Neutrophil (primary cell): ENCODE measurements at regions not wholly inside any gene's neighbourhood (a gene's known extent, or its start where the extent isn't known, plus 50 kb on each side); places are given as distances from the start of the nearest gene placed in this dataset.

Experiments
- H3K27ac ChIP-seq: fragments of 200-600 bp; sonication (generic); 2 replicates; pipeline ENCODE4 v1.5.1; 2016; ENCODE audit warnings: mild to moderate bottlenecking, moderate library complexity
- H3K27me3 ChIP-seq: fragments of 200-600 bp; sonication (generic); 2 replicates; pipeline ENCODE4 v1.6.0; 2016; ENCODE audit warnings: mild to moderate bottlenecking
- H3K36me3 ChIP-seq: fragments of 200-600 bp; sonication (generic); 2 replicates; pipeline ENCODE4 v1.5.1; 2017
- H3K4me1 ChIP-seq, 2 experiments: fragments of 200-600 bp in 1 of 2; sonication (generic) in 1 of 2; 1 replicate in 1 of 2; 2 replicates in 1 of 2; pipeline versions ENCODE4 v1.5.1 to v1.6.1; 2013 to 2016; ENCODE audit warnings: low read depth in 1 of 2, low read length in 1 of 2, mild to moderate bottlenecking in 1 of 2, moderate library complexity in 1 of 2; ENCODE audit not compliant: control insufficient read depth in 1 of 2, insufficient read depth in 1 of 2
- H3K4me3 ChIP-seq, 2 experiments: fragments of 200-600 bp in 1 of 2; sonication (generic) in 1 of 2; 1 replicate in 1 of 2; 2 replicates in 1 of 2; pipeline ENCODE4 v1.5.1; 2013 to 2016; ENCODE audit warnings: low read depth in 1 of 2, low read length in 1 of 2, mild to moderate bottlenecking in 1 of 2, moderate library complexity in 1 of 2
- H3K9me3 ChIP-seq: fragments of 200-600 bp; sonication (generic); 2 replicates; pipeline ENCODE4 v1.5.1; 2016
- CTCF ChIP-seq: fragments of 200-600 bp; sonication (generic); IDR thresholded peaks from 2 replicates; pipeline ENCODE4 v1.5.1; 2016; ENCODE audit warnings: antibody characterized with exemption

- Histone ChIP-seq H3K36me3 (no peaks in the 10 kb centered on the region), H3K27me3 (no peaks in the 10 kb centered on the region), H3K4me3 (no peak overlapping the region), H3K9me3 (no peaks in the 10 kb centered on the region), H3K4me1 (peaks cover 6 to 13% of the 10 kb centered on the region in 2 experiments), H3K27ac (no peak overlapping the region)
- TF ChIP-seq CTCF, result no peak
Observed at GRCh38 chr3:17979252-17979651, 236.8 kb upstream of the TBC1D5 start.

DNA sequence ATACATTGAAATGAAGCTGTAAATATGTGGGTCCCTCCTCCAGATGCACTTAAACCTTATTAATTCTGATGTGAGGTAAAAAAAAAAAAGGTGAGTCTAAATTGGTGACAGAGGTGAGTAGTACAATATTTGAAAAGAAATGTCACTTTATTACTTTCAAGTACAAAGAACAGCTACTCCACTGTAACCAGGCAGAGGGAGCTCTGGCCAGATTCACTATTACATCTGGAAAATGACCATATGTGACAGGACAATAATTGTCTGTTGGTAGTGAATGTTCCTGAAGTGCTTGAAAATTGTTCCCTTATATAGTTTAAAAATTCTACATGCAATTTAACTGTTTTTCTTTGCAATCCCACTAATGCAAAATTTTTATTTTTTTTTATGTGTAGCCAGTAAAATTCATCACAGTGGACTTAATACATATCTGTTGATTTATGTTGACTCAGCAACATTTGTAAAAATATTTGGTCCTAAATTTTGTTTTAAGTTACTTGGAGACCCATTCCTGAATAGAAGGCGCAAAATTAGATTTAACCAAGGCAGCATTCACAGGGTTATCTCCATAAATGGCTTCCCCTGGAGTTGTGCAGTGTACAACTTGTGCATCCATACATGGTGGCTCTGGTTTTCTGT, 231.9 kb upstream of the TBC1D5 start:
- no peaks in the 10 kb centered on the region for H3K36me3 ChIP-seq
- H3K9me3 ChIP-seq, result no peaks in the 10 kb centered on the region
- H3K4me1 ChIP-seq, result no peaks in the 10 kb centered on the region
- no peaks in the 10 kb centered on the region for H3K27me3 ChIP-seq
- no peak overlapping the region for H3K4me3 ChIP-seq
- H3K27ac ChIP-seq, result no peak overlapping the region
- no peak for TF ChIP-seq CTCF

DNA sequence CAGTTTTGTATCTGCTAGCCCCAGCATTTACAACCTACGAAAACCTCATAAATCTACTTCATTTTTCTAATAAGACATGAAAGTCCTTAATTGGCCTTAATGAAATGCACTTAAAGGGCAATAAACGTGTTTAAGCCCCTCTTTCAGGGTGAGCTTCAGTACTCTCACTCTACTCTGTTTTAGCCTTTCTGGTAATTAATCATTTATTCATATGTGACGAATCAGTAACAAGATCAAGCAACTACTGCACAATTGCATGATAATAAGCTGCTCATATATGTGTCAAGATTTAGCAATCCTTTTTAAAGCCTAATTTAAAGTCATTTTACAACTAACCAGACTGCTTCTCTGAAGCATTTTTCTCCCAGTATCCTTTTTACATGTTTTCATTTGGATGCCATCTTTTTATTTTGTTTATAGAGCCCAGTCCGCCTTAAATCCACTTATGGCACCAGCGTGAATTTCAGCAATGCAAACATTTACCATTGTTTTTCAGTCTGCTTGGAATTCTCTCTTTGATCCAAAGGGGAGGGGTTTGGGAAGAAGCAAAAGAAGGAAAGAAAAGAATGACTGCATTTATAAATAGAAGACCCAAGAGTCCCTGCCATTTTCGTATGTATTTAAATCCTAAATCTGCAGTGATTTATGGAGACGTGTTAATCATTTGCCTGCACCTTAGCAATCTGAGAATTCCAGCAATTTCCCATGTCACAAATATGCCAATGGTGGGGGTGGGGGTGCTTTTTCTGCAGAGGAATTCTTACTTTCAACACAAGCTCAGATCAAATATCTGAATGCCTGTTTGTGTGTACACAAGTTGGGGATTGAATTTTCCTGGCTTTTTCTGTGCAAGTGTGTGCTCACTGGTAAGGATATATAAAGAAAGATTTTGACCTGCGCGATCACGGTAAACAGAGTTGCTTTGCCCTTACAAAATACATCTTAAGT, 230.8 kb upstream of the TBC1D5 start:
- H3K9me3 ChIP-seq, result no peaks in the 10 kb centered on the region
- H3K4me3 ChIP-seq, result no peak overlapping the region
- no peaks in the 10 kb centered on the region for H3K36me3 ChIP-seq
- TF ChIP-seq CTCF, result no peak
- no peaks in the 10 kb centered on the region for H3K27me3 ChIP-seq
- no peak overlapping the region for H3K27ac ChIP-seq
- no peaks in the 10 kb centered on the region for H3K4me1 ChIP-seq

GRCh38 chr3:17972476-17972875, 230.0 kb upstream of the TBC1D5 start:
- no peaks in the 10 kb centered on the region for H3K4me1 ChIP-seq
- no peaks in the 10 kb centered on the region for H3K27me3 ChIP-seq
- H3K36me3 ChIP-seq, result no peaks in the 10 kb centered on the region
- no peak overlapping the region for H3K4me3 ChIP-seq
- TF ChIP-seq CTCF, result no peak
- H3K27ac ChIP-seq, result no peak overlapping the region
- H3K9me3 ChIP-seq, result no peaks in the 10 kb centered on the region

GRCh38 chr3:17972030-17972429, 229.6 kb upstream of the TBC1D5 start:
- no peaks in the 10 kb centered on the region for H3K4me1 ChIP-seq
- TF ChIP-seq CTCF, result no peak
- H3K9me3 ChIP-seq, result no peaks in the 10 kb centered on the region
- H3K27me3 ChIP-seq, result no peaks in the 10 kb centered on the region
- H3K36me3 ChIP-seq, result no peaks in the 10 kb centered on the region
- H3K4me3 ChIP-seq, result no peak overlapping the region
- H3K27ac ChIP-seq, result no peak overlapping the region
